NCI-H524 treated with DMSO at 0.1 percent for 48 hours (cell line): ENCODE measurements at regions not wholly inside any gene's neighbourhood (a gene's known extent, or its start where the extent isn't known, plus 50 kb on each side); places are given as distances from the start of the nearest gene placed in this dataset.

ENCODE experiments used
- DNase-seq: peaks from one replicate; lab custom pipeline; 2025; lab: John Stamatoyannopoulos, UW

DNA sequence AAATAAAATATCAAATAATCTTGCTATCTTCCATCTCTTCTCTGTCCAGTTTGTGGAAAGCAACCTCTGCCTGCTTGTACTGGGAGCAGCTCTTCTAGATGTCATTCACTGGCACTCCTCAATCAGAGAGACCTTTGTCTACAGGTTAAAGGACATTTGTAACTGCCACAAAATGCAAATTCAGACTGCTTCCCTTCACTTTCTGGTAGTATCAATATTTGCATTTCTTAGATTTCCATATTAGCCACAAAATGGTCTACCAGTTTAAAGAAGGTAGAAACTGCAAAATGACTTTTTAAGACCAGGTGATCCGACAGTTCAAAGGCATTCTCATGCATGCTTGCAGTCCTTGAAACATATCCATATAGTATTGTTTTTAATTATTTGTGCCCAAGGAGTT lies 51.7 kb upstream of the RCN1 start:
- DNase-seq: no peak

DNA sequence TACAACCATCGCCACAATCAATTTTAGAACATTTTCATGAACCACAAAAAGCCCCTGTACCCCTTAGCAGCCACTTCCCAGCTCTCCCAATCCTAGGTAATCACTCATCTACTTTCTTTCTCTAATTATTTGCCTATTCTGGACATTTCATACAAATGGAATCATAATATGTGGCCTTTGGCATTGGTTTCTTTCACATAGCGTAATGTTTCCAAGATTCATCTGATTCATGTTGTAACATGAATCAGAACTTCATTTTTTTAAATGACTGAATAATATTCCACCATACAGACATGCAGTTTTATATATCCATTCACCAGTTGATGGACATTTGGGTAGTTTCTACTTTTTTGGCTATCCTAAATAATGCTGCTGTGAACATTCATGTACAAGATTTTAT lies 56.2 kb upstream of the RCN1 start:
- DNase-seq: no peak

DNA sequence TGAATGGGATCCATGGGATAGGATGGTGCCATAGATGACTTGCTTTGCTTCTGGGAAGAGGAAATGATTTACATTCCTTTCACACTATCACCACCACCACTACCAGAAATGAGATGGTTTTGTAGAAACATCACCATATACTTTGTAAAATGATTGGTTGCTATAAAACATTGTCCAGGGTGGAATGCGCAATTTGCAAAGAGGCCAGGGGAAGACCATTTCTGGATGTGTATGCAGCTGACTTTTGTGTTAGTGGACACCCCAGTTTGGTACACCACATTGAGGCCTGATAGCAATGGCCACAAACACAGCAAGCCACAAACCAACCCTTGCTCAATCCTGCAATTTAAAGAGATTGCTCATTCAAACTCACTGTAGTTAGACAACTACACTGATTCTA lies 56.7 kb upstream of the RCN1 start:
- no peak for DNase-seq

- DNase-seq: no peak
Measured at GRCh38 chr11:32033491-32033890, 57.4 kb upstream of the RCN1 start.

DNA sequence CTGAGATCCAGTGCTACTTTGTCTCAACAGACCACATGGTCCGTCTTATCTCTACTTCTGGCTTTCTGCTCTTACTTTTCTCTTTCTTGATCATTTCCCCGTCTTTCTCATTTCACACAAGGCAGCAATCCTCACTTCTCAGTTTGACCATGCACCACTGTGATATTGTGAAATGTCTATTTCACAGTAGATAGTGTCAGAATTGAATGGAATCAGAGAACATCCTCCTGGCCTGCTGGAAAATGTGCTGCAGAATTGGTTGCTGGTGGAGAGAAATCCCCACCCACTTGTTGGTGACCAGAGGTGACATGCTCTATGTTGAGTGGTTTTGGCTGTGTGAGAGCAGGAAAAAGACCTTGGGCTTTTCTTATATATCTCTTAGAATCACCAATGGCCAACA lies 57.8 kb upstream of the RCN1 start:
- no peak for DNase-seq

DNA sequence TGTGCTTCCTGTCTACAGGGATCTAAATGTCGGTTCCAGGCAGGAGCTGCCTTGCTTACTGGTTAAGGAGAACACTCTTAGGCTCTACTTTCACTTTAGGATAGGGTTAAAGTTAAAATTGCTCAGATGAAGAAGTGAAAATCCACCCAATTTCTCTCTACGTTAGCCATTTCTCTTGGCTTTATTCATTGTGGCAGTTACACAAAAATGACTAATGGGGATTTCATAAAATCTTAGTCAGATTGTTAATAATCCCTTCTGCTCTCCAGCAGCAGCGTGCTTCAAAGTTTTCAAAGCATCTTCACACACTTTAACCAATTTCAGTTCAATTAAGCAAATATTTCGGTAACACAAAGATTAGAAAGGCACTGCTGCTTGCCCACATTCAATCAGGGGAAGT lies 58.4 kb upstream of the RCN1 start:
- no peak for DNase-seq

DNA sequence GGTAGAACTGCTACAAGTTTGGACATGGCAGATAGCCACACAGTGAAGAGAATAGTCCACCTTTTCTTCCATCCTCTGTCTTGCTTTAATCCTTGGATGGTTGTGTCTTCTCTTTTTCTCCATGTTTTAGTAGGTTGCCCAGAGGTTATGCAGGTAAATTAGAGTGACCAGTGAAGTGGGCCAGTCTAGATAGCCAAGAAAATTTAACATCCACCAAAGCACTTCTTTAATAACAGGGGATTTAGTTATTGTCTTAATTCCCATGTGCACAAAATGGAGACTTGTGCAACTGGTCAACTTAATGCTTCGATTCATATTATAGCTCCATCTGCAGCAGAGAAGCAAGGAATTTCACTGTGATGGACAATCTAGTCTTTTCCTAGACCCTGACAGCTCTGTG lies 58.8 kb upstream of the RCN1 start:
- DNase-seq: no peak

- no peak for DNase-seq
Measured at GRCh38 chr11:32030875-32031503, 59.9 kb upstream of the RCN1 start.

GRCh38 chr11:32029721-32030120 lies 61.2 kb upstream of the RCN1 start:
- no peak for DNase-seq

DNA sequence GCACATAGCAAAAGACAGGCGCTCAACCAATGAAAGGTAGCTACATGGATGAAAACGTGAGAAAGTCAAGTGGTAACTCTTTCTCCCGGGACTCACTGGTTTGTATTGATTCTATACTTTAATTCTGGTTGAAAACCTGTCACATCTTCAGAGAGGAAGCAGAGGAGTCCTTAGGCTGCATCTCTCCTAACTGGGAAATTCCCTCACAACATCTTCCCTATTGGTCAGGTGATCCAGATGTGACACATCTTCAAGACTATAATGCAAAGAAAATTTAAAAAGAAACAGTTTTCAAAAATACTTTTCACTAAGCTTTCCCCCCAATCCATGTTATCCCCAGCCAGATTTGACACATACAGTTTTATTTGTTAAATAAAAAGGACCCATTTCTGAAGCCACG lies 62.7 kb upstream of the RCN1 start:
- DNase-seq: no peak

- no peak for DNase-seq
Measured at GRCh38 chr11:32026766-32027165, 64.1 kb upstream of the RCN1 start.

DNA sequence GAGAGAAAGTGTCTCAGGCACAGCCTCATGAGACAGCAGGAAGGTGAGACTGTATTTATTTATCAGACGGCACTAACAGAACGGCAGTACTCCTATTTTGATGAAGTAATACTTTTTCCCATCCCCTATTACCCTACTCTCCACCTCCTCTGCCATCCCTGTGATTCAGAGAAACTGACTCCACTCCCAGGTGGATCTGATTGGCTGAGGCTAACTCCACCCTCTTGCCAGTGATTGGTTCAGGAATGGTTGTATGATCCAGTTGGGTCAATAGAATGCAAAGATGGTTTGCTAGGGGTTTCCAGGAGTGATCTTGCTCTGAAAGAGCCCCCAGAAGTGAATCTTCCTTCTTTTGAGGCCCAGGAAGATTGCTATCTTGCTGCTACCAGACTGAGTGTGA lies 65.9 kb upstream of the RCN1 start:
- DNase-seq: no peak

DNA sequence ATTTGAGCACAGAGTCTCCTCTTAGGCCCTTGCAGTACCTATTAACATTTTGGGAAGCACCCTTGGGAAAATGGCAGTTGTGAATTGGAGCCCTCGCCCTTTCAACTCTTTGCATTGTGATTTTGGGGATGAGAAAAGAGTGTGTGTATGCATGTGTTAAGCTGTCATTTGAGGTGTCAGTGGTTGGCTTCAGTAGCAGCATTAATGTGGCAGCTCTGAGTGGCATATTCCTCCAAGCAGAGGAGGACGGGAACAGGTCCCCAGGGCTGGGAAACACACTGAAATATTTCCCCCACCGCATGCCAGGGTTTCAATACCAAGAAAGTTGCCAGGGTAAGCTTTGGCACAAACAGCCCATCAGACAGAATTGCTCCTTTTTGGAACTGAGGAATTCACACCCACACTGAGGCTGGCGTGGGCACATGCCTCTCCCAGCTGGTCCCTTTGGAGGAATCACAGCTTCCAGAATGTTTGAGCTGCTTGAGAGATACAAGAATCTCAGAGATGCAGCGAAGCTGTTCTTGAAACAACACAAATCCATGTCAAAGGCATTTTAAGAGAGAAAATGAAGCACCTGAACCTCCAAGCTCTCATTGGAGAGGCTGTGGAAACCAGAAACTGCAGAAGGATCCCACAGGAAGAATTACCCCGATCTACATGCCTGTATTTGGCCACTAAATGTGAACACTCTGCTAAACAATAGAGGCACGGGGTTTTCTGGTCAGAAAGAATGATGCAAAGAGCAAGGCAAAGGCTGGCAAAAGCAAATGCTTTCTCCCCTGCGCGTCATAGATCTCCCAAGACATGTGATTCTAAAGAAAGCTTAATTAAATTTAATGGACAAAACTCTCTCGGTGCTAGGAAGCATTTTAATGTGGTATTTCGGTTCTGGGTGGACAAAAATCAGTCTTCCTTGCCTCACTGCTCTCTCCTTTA lies 67.2 kb upstream of the RCN1 start:
- DNase-seq: no peak

DNA sequence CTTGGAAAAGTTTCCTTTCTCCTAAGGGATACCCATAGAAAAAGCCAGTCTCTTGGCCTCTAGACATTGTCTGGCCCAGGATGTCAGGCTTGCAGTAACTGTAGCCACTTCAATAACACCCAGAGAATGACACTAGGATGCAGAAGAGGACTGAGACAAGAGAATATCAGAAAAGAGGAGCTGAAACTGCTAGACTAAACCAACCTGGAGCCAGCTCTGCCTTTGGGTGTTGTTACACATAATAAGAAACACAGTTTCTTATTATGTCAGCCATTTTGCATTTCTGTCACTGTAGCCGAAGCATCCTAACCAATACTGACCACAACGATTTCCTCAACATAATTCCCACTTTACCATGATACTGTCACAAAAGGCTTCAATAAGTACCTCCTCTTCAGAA lies 72.2 kb upstream of the RCN1 start:
- no peak for DNase-seq

DNA sequence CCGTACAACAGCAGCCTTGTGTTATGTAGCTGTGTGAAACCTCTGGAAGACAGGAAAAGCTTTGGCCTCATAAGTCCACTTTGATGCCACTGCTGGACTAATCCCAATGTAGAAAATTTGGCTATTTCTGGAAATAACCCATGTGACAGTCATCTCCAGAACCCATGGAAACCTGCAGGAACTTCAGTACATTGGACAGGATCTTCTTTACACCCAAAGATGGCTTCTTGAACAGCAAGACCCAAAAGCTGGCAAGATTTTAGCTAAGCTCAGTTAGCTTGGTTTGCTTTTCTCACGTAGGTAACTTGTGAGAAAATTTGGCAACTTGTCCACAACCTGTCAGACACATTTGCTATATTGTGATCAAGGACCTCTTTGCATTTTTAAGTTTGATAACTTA lies 74.8 kb upstream of the RCN1 start:
- no peak for DNase-seq

GRCh38 chr11:32015427-32015826 lies 75.4 kb upstream of the RCN1 start:
- DNase-seq: no peak

DNA sequence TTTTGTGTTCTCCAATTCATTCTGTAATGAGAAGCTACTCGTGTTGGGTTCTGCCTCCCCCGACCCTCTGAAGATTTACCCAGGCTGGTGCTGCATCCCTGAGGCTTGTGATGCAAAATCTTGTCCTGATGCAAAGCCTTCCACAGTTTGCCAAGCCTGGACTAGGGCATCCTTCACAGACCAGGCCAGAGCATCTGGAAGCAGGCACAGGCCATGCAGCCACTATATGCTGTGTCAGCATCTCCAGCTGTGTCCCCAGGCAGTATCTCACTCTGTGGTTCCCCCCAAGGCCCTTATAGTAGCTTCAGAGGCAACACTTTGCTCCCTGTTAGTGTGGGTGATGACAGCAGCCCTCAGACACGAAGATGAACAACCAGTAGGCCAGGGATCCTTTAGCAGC lies 77.3 kb upstream of the RCN1 start:
- DNase-seq: no peak

GRCh38 chr11:32012049-32012448 lies 78.8 kb upstream of the RCN1 start:
- DNase-seq: no peak

DNA sequence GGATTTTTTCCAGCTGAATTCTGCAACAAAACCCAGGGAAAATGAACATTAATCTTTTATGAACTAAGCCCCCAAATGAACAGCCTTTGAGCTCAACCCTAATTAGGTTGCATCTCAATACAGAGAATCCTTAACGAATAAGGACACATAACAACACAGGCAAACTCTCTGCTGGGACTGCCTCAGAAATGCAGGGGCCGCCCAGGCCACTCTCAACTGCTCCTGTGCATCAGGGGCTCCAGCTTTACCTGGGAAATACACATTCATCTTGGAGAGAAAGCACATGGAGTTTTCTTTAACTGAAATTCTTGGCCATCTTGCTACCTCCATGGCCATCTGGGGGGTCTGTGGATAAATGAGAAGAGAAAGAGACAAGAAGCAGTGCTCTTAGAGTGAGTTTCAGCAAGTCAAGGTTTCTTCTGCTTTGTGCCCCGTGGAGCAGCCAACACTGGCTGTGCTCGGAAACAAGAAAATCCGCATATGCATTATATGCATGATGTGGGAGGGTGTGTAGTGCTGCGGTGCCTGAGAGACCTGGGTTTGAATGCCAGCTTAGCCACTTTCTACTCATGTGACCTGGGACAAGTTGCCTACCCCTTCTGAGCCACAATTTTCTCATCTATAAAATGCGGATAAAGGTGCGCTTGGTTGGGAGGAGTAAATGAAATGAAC lies 81.9 kb upstream of the RCN1 start:
- DNase-seq: no peak

DNA sequence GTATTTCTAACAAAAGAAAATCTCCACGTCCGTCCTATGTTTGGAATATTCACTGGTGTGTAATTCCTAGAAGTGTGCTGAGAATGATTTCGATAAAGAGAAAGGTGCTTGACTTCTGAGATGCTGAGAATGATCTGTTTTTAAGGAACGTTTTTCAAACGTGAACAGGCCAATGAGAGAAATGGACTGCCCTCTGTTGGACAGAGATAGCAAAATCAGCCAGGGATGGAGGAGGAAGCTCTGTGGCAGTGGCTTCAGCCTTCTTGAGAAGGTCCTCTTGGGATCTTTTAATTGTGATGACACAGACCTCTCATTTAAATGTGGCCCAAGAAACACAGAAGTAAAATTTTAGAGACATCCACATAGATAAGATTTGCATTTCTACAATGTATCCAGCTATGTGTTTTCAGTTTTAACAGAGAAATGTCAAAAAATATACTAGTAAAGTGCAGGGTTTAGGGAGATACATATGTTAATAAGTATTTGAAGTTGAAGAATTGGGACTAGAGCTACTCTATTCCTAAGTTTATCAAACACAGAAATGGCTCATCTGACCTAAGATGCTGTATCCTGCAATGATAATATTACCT lies 84.0 kb upstream of the RCN1 start:
- peak; percentile 9 for DNase-seq

GRCh38 chr11:32005786-32006416 lies 85.0 kb upstream of the RCN1 start:
- no peak for DNase-seq

DNA sequence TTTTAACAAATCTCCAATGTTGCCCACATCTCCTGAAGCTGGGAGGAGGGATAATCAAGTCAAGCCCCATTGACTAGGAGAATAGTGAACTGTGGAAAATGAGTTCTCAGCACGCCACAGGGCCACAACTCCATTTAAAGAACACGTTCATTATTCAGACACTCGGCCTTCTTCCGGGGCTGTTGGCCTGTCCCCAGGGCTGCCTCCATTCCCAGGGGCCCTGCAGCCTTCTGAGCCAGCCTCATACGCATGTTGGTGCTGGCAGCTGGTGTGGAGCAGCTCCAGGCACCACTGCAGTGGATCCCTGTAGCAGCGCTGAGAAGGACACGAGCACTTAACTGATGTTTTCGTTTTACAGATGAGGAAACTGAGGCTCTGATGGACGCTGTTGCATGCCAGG lies 87.5 kb upstream of the RCN1 start:
- no peak for DNase-seq
